NT2/D1 (cell line): ENCODE measurements at regions not wholly inside any gene's neighbourhood (a gene's known extent, or its start where the extent isn't known, plus 50 kb on each side); places are given as distances from the start of the nearest gene placed in this dataset.

ENCODE experiments used
- DNase-seq: peaks from one replicate; pipeline ENCODE4 v3.0.0-alpha.2; 2011; ENCODE audit warnings: low read depth, low spot score
- H3K27me3 ChIP-seq: 2 replicates; pipeline ENCODE4 v1.6.0; 2011; ENCODE audit warnings: mild to moderate bottlenecking; ENCODE audit not compliant: insufficient read length, insufficient read depth
- H3K36me3 ChIP-seq: 2 replicates; pipeline ENCODE4 v1.6.1; 2011; ENCODE audit warnings: mild to moderate bottlenecking, low read length, mixed read lengths; ENCODE audit not compliant: insufficient read depth, insufficient read length
- H3K4me1 ChIP-seq: 2 replicates; pipeline ENCODE4 v1.5.1; 2011; ENCODE audit not compliant: insufficient read depth, insufficient read length
- H3K4me3 ChIP-seq: 2 replicates; pipeline ENCODE4 v1.5.1; 2011; ENCODE audit warnings: low read depth; ENCODE audit not compliant: insufficient read length
- H3K9ac ChIP-seq: 2 replicates; pipeline ENCODE4 v1.6.0; 2011; ENCODE audit warnings: low read depth; ENCODE audit not compliant: insufficient read length
- H3K9me3 ChIP-seq: 2 replicates; pipeline ENCODE4 v1.5.1; 2011; ENCODE audit warnings: mild to moderate bottlenecking, low read length; ENCODE audit not compliant: insufficient read depth
- SUZ12 ChIP-seq: IDR thresholded peaks from 2 replicates; pipeline ENCODE4 v1.6.1; 2011; ENCODE audit not compliant: insufficient read length, insufficient read depth; ENCODE audit errors: extremely low read depth
- YY1 ChIP-seq: IDR thresholded peaks from 2 replicates; pipeline ENCODE4 v1.6.1; 2011; ENCODE audit not compliant: insufficient read length, insufficient read depth
- ZNF274 ChIP-seq: IDR thresholded peaks from 2 replicates; pipeline ENCODE4 v1.6.1; 2011; ENCODE audit warnings: mild to moderate bottlenecking, low read depth, low read length

GRCh38 chr12:24270464-24270863, 321.0 kb upstream of the SOX5 start:
- Histone ChIP-seq H3K4me3 (no peak overlapping the region), H3K36me3 (no peaks in the 10 kb centered on the region), H3K27me3 (no peaks in the 10 kb centered on the region), H3K4me1 (no peaks in the 10 kb centered on the region), H3K9me3 (no peaks in the 10 kb centered on the region), H3K9ac (no peak overlapping the region)
- no peak for TF ChIP-seq ZNF274
- TF ChIP-seq YY1, result no peak
- TF ChIP-seq SUZ12, result no peak
- DNase-seq, result no peak

- no peaks in the 10 kb centered on the region for H3K9me3 ChIP-seq
- no peaks in the 10 kb centered on the region for H3K36me3 ChIP-seq
- H3K4me1 ChIP-seq, result no peaks in the 10 kb centered on the region
- no peaks in the 10 kb centered on the region for H3K27me3 ChIP-seq
- no peak for DNase-seq
- no peak overlapping the region for H3K9ac ChIP-seq
- H3K4me3 ChIP-seq, result no peak overlapping the region
- TF ChIP-seq YY1 (no peak), ZNF274 (no peak), SUZ12 (no peak)
These were observed 319.3 kb upstream of the SOX5 start for GRCh38 chr12:24268663-24269186.

DNA sequence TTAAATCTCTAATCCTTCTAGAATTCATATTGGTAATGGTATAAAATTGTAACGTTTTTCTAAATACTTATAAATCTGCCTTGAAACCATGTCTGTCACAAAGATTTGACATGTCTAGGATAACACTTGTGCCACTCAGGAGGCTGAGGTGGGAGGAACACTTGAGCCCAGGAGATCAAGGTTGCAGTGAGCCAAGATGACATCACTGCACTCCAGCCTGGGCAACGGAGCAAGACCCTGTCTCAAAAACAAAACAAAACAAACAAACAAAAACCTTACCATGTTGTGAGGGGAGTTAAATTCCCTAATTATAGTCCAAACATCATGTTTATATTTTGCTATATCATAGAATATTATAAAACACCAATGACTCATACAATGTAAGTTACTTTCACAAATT, 317.5 kb upstream of the SOX5 start:
- no peaks in the 10 kb centered on the region for H3K36me3 ChIP-seq
- H3K27me3 ChIP-seq, result no peaks in the 10 kb centered on the region
- no peak overlapping the region for H3K9ac ChIP-seq
- H3K4me1 ChIP-seq, result no peaks in the 10 kb centered on the region
- no peaks in the 10 kb centered on the region for H3K9me3 ChIP-seq
- no peak overlapping the region for H3K4me3 ChIP-seq
- no peak for TF ChIP-seq YY1
- TF ChIP-seq SUZ12, result no peak
- no peak for TF ChIP-seq ZNF274
- DNase-seq, result no peak

DNA sequence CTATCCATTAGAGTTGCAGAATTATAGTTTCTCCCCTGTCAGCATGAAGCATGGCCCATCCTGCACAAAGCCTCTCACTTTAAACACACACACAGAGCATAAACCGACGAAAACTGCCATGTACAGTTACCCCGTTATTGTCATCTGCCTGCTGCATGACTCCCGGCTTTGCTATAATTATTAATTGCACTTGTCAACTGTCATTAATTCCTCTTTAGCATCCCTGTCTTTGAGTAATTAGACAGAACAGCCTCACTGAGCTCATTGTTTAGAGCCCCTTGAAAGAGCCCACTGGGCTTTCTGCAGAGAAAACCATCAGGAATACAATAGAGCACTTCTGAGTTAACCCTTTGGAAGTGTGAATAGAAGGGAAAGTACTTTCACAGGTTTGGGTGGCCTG, 307.2 kb upstream of the SOX5 start:
- Histone ChIP-seq H3K27me3 (no peaks in the 10 kb centered on the region), H3K4me1 (no peaks in the 10 kb centered on the region), H3K9me3 (no peaks in the 10 kb centered on the region), H3K36me3 (no peaks in the 10 kb centered on the region), H3K9ac (no peak overlapping the region), H3K4me3 (no peak overlapping the region)
- TF ChIP-seq YY1, result no peak
- no peak for TF ChIP-seq SUZ12
- no peak for TF ChIP-seq ZNF274
- peak; percentile 65 for DNase-seq

DNA sequence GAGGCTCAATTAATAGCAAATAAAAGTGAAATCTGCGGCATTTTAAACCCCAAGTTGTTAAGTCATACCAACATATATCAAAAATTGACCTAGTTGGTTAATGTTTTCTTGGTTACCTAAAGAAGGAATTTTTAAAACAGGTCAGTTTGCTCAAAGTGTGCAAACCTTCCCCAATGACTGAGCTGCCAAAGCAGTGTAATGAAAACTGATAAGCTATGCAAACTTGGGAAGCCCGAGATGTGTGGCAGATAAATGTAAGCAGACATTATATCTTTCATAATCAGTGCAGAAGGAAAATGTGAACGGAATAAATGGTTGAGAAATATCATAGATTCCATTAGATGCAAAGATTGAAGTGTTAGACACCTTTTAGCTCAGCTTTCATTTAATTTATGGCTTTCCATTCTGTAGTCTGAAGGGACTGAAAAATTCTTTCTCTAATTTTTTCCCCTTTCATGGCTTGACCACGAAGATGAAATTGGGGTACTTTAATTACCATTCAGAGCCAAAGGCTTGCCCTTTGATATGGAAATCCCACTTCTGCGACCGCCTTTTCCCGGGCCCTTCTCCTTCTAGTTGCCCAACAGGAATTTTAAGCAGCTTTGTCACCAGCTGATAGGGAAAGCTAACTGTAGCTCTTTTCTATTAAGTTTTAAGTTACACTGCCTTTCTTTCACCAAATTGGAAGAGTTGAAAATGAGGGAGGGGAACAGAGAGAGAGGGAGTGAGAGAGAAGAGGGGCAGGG, 306.6 kb upstream of the SOX5 start:
- peak; percentile 49 for DNase-seq
- H3K4me3 ChIP-seq, result no peak overlapping the region
- no peaks in the 10 kb centered on the region for H3K9me3 ChIP-seq
- H3K36me3 ChIP-seq, result no peaks in the 10 kb centered on the region
- no peak for TF ChIP-seq SUZ12
- TF ChIP-seq ZNF274, result no peak
- no peak for TF ChIP-seq YY1
- no peaks in the 10 kb centered on the region for H3K27me3 ChIP-seq
- no peak overlapping the region for H3K9ac ChIP-seq
- no peaks in the 10 kb centered on the region for H3K4me1 ChIP-seq

DNA sequence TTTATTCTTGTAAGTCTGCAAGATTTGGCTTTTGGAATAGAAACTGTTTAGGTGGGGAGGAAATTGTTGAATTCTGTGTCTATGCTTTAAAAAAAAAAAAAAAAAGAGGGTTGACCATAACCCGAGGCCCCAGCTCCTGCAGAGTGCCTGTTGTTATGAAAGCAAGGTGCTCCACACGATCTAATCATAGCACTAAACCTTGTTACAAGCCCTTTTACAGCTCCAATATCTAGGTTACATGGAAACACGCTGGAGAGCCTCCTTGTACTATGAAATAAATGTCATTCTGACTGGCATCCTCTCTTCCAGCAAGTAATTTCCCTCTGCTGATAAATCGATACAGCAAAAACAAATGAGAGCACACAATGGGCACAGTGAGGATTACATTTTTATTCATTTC, 303.1 kb upstream of the SOX5 start:
- Histone ChIP-seq H3K27me3 (no peaks in the 10 kb centered on the region), H3K9me3 (no peaks in the 10 kb centered on the region), H3K4me3 (no peak overlapping the region), H3K4me1 (no peaks in the 10 kb centered on the region), H3K9ac (peak overlapping the region; percentile 12), H3K36me3 (no peaks in the 10 kb centered on the region)
- TF ChIP-seq SUZ12 (no peak), YY1 (no peak), ZNF274 (no peak)
- peak; percentile 72 for DNase-seq

- Histone ChIP-seq H3K9me3 (no peaks in the 10 kb centered on the region), H3K4me3 (no peak overlapping the region), H3K36me3 (no peaks in the 10 kb centered on the region), H3K27me3 (no peaks in the 10 kb centered on the region), H3K4me1 (peaks cover 4% of the 10 kb centered on the region), H3K9ac (no peak overlapping the region)
- TF ChIP-seq ZNF274 (no peak), SUZ12 (no peak), YY1 (no peak)
- DNase-seq, result no peak
These were observed 297.5 kb upstream of the SOX5 start for GRCh38 chr12:24246934-24247333.

- DNase-seq, result no peak
- Histone ChIP-seq H3K4me1 (peaks cover 4% of the 10 kb centered on the region), H3K36me3 (no peaks in the 10 kb centered on the region), H3K27me3 (no peaks in the 10 kb centered on the region), H3K9ac (no peak overlapping the region), H3K9me3 (no peaks in the 10 kb centered on the region), H3K4me3 (no peak overlapping the region)
- TF ChIP-seq ZNF274 (no peak), YY1 (no peak), SUZ12 (no peak)
These were observed 296.9 kb upstream of the SOX5 start for GRCh38 chr12:24246376-24246775.
